ENCODE measurements at regions not wholly inside any gene's neighbourhood (a gene's known extent, or its start where the extent isn't known, plus 50 kb on each side); places are given as distances from the start of the nearest gene placed in this dataset.

GRCh38 chr5:164181604-164182003 lies 676.2 kb downstream of the MAT2B start:
- no peak for TF ChIP-seq POLR2A (IDR thresholded peaks at IDR 0.05)
- no peak for TF ChIP-seq POLR2AphosphoS5 (IDR thresholded peaks at IDR 0.05)
- TF ChIP-seq CTCF (IDR thresholded peaks at IDR 0.05) = no peak

All from transverse colon (tissue), 4 donors.